A673 (cell line): ENCODE measurements at regions not wholly inside any gene's neighbourhood (a gene's known extent, or its start where the extent isn't known, plus 50 kb on each side); places are given as distances from the start of the nearest gene placed in this dataset.

ENCODE experiments used
- BruUV-seq: library from RNA; stranded (reverse); fragments of 400-500 nt; replicated peaks from 2 replicates; lab custom pipeline; 2021; lab: Mats Ljungman, UMichigan
- CTCF ChIA-PET: fragments of 300-600 bp; sonication (Branson Sonifier 250); formaldehyde crosslinking; loops from one replicate; lab custom pipeline; 2022; ENCODE audit warnings: antibody characterized with exemption; lab: Charles Lee
- POLR2A ChIA-PET: fragments of 300-600 bp; sonication (Branson Sonifier 250); formaldehyde crosslinking; loops from one replicate; lab custom pipeline; 2022; ENCODE audit warnings: antibody characterized with exemption; ENCODE audit not compliant: low non-redundant PET; lab: Charles Lee
- DNase-seq: peaks from one replicate; pipeline ENCODE4 v3.0.0-alpha.2; 2015; ENCODE audit warnings: low spot score
- H3K27ac ChIP-seq: fragments of 200-600 bp; sonication (generic); 2 replicates; pipeline ENCODE4 v1.5.1; 2016; ENCODE audit warnings: mixed run types, low read depth, mild to moderate bottlenecking, mixed read lengths, antibody characterized with exemption, low read length; ENCODE audit not compliant: poor library complexity, severe bottlenecking
- H3K27me3 ChIP-seq: fragments of 200-600 bp; sonication (generic); replicated peaks from 2 replicates; pipeline ENCODE4 v1.6.1; 2017; ENCODE audit warnings: mixed run types, low read depth, mild to moderate bottlenecking, mixed read lengths, antibody characterized with exemption, low read length; ENCODE audit not compliant: insufficient read depth, poor library complexity
- H3K36me3 ChIP-seq: fragments of 200-600 bp; sonication (generic); 2 replicates; pipeline ENCODE4 v1.6.1; 2016; ENCODE audit warnings: mixed run types, mild to moderate bottlenecking, mixed read lengths, antibody characterized with exemption, low read length; ENCODE audit not compliant: insufficient read depth, poor library complexity, severe bottlenecking
- H3K4me1 ChIP-seq: fragments of 200-600 bp; sonication (generic); 2 replicates; pipeline ENCODE4 v1.6.1; 2017; ENCODE audit warnings: mixed run types, mild to moderate bottlenecking, mixed read lengths, antibody characterized with exemption, low read length; ENCODE audit not compliant: insufficient read depth, poor library complexity, severe bottlenecking
- H3K4me3 ChIP-seq: fragments of 200-600 bp; sonication (generic); 2 replicates; pipeline ENCODE4 v1.5.1; 2016; ENCODE audit warnings: low read depth, mixed run types, mild to moderate bottlenecking, mixed read lengths, low read length; ENCODE audit not compliant: poor library complexity, severe bottlenecking
- H3K9me3 ChIP-seq: fragments of 200-600 bp; sonication (generic); 2 replicates; pipeline ENCODE4 v1.6.1; 2016; ENCODE audit warnings: mixed run types, low read depth, mild to moderate bottlenecking, mixed read lengths, antibody characterized with exemption, low read length; ENCODE audit not compliant: poor library complexity, severe bottlenecking
- EZH2 ChIP-seq: fragments of 200-600 bp; sonication (generic); IDR thresholded peaks from 2 replicates; pipeline ENCODE4 v1.6.1; 2017; ENCODE audit warnings: borderline replicate concordance, low read depth, mild to moderate bottlenecking, mixed read lengths, antibody characterized with exemption, low read length; ENCODE audit not compliant: poor library complexity, severe bottlenecking
- intact Hi-C: fragments of 100-400 bp; cut with micrococcal nuclease; formaldehyde crosslinking; loops from one replicate; pipeline ENCODE4 v1.10.0; 2022; ENCODE audit not compliant: unreplicated experiment
- TF ChIP-seq, protein P1 (sequence below): fragments of 300-800, 200-600 bp; sonication (generic); conservative IDR thresholded peaks from 2 replicates; pipeline ENCODE4 v1.5.1; 2017; ENCODE audit warnings: low read depth, mild to moderate bottlenecking, antibody characterized with exemption, low read length, moderate library complexity, mixed read lengths

DNA sequence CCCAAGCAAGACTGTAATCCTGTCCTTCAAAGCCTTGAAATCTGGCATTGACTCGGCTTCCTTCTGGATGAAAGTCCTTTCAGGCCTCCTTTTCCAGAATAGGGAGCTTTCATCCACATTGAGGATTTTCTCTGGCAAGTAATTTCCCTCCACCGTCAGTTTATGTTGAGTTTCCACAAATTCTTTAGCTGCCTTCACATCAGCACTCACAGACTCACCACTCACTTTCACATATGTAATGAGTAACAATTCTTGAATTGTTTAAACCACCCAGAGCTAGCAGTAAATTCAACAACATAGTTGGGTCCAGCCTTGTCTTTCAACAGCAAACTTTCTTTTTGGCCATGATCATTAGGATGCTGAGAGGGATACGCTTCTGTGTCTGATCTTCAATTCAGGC is 84.3 kb upstream of the PRDM11 start:
- Histone ChIP-seq H3K27me3 (no peaks in the 10 kb centered on the region), H3K27ac (no peak overlapping the region), H3K9me3 (no peaks in the 10 kb centered on the region), H3K4me1 (no peaks in the 10 kb centered on the region), H3K4me3 (no peak overlapping the region), H3K36me3 (no peaks in the 10 kb centered on the region)
- intact Hi-C loops = no loop called here
- ChIA-PET CTCF (no interaction called here), POLR2A (interaction anchor here (0.6 kb wide), 1 partner anchor 114 kb away, joined by 3 read pairs; no protein-coding TSS in a partner anchor)
- no peak for DNase-seq
- no TSS peak for BruUV-seq
- TF ChIP-seq EZH2 = no peak
- TF ChIP-seq, protein P1, sequence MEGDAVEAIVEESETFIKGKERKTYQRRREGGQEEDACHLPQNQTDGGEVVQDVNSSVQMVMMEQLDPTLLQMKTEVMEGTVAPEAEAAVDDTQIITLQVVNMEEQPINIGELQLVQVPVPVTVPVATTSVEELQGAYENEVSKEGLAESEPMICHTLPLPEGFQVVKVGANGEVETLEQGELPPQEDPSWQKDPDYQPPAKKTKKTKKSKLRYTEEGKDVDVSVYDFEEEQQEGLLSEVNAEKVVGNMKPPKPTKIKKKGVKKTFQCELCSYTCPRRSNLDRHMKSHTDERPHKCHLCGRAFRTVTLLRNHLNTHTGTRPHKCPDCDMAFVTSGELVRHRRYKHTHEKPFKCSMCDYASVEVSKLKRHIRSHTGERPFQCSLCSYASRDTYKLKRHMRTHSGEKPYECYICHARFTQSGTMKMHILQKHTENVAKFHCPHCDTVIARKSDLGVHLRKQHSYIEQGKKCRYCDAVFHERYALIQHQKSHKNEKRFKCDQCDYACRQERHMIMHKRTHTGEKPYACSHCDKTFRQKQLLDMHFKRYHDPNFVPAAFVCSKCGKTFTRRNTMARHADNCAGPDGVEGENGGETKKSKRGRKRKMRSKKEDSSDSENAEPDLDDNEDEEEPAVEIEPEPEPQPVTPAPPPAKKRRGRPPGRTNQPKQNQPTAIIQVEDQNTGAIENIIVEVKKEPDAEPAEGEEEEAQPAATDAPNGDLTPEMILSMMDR = no peak

DNA sequence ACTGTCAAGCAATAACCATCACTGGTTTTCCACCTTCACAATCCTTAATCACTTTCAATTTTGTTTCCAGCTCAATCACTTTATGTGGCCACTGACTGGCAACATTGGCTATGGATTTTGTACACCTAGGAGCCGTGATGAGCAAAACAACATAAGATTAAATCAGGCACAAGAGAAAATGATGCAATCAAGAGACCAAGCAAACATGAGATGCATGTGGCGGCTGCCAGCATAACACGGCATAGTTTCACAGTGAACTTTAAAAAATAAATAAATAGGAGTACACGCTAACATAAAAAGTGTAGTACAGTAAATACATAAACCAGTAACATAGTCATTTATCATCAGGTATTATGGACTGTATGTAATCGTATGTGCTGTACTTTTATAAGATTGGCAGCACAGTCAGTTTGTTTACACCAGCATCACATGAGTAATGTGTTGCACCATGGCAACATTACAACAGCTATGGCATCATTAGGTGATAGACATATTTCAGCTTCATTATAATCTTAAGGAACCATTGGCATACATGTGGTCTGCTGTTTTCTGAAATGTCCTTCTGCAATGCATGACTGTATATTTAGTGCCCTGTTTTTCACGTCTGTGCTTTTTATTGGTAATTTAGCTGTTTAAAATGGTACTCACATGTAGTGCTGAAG is 83.3 kb upstream of the PRDM11 start:
- Histone ChIP-seq H3K4me3 (no peak overlapping the region), H3K27ac (no peak overlapping the region), H3K27me3 (no peaks in the 10 kb centered on the region), H3K9me3 (no peaks in the 10 kb centered on the region), H3K36me3 (no peaks in the 10 kb centered on the region), H3K4me1 (no peaks in the 10 kb centered on the region)
- ChIA-PET CTCF (interaction anchor here (1.0 kb wide), 1 partner anchor 127 kb away, joined by 6 read pairs; no protein-coding TSS in a partner anchor), POLR2A (no interaction called here)
- TF ChIP-seq, protein P1 = no peak
- TF ChIP-seq EZH2 = no peak
- intact Hi-C loops = no loop called here
- no TSS peak for BruUV-seq
- DNase-seq = no peak

DNA sequence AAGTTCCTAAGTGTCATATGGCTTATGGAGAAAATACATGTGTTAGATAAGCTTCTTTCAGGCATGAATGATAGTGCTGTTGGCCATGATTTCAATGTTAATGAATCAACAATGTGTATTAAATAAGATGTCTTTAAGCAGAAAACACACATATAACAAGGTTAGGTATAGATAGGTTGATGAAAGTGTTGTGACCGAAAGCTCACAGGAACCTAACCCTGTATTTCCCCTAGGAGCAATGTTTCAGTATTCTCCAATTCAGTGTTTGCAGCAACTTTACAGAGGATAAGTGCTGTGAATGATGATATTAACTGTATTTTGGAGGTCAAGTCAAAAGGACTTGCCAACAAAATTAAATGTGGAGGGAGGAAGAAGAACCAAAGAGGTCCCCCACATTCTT is 82.8 kb upstream of the PRDM11 start:
- POLR2A ChIA-PET = no interaction called here
- intact Hi-C loops = no loop called here
- CTCF ChIA-PET = interaction anchor here (1.0 kb wide), 1 partner anchor 127 kb away, joined by 6 read pairs; no protein-coding TSS in a partner anchor
- H3K27me3 ChIP-seq = no peaks in the 10 kb centered on the region
- H3K27ac ChIP-seq = no peak overlapping the region
- H3K9me3 ChIP-seq = no peaks in the 10 kb centered on the region
- no peaks in the 10 kb centered on the region for H3K36me3 ChIP-seq
- TF ChIP-seq EZH2 = no peak
- TF ChIP-seq, protein P1 = no peak
- H3K4me1 ChIP-seq = no peaks in the 10 kb centered on the region
- H3K4me3 ChIP-seq = no peak overlapping the region
- no TSS peak for BruUV-seq
- no peak for DNase-seq
